Body of pancreas (tissue), 4 donors: ENCODE measurements at regions not wholly inside any gene's neighbourhood (a gene's known extent, or its start where the extent isn't known, plus 50 kb on each side); places are given as distances from the start of the nearest gene placed in this dataset.

Experiments
- ATAC-seq: fragments of 150-250 bp; one replicate; pipeline ENCODE4 v1.9.1; 2016
- DNase-seq, 4 donors: peaks; one replicate each; pipeline ENCODE4 v3.0.0-alpha.2; 2019
- H3K27ac ChIP-seq, 4 donors: fragments of 200-600 bp; sonication (generic); 1 replicate in 3 of 4; 2 replicates in 1 of 4; pipeline versions ENCODE4 v1.5.1 to v1.6.1; 2016 to 2019; ENCODE audit warnings: mild to moderate bottlenecking in 1 of 4, mixed read lengths in 1 of 4, moderate library complexity in 1 of 4
- H3K27me3 ChIP-seq, 2 donors: fragments of 200-600 bp; sonication (generic); one replicate each; pipeline ENCODE4 v1.6.0; 2016; ENCODE audit warnings: mild to moderate bottlenecking in 1 of 2
- H3K36me3 ChIP-seq, 2 donors: fragments of 200-600 bp; sonication (generic); replicated peaks in 1 of 2; 2 replicates each; pipeline ENCODE4 v1.5.1; 2016; ENCODE audit warnings: low read depth in 2 of 2; ENCODE audit not compliant: insufficient read depth in 1 of 2
- H3K4me1 ChIP-seq: fragments of 200-600 bp; sonication (generic); one replicate; pipeline ENCODE4 v1.6.0; 2016
- H3K4me3 ChIP-seq, 2 donors: fragments of 200-600 bp; sonication (generic); 1 replicate in 1 of 2; 2 replicates in 1 of 2; pipeline ENCODE4 v1.5.1; 2016 to 2019
- H3K9me3 ChIP-seq, 3 donors: fragments of 200-600 bp; sonication (generic); 1 replicate in 2 of 3; 2 replicates in 1 of 3; pipeline ENCODE4 v1.5.1; 2016
- POLR2A ChIP-seq, 3 donors: fragments of 450-650 bp; IDR thresholded peaks; one replicate each; pipeline ENCODE4 v1.6.1; 2016; ENCODE audit warnings: antibody characterized with exemption in 3 of 3, mild to moderate bottlenecking in 2 of 3
- WGBS, 2 donors: methylation state at CpG; one replicate each; pipeline ENCODE4 v1.1.5; 2017; 5-methylcytosine and 5-hydroxymethylcytosine counted together
- intact Hi-C: fragments of 100-400 bp; cut with DNase I; formaldehyde crosslinking; loops from one replicate; pipeline ENCODE4 v1.15.1; 2023
- TF ChIP-seq, protein P1 (sequence below), 7 experiments: fragments of 450-650 bp in 4 of 7; fragments of 200-600 bp in 3 of 7; sonication (generic) in 3 of 7; IDR thresholded peaks; one replicate each; pipeline ENCODE4 v1.5.1; 2016 to 2019; ENCODE audit warnings: antibody characterized with exemption in 7 of 7

DNA sequence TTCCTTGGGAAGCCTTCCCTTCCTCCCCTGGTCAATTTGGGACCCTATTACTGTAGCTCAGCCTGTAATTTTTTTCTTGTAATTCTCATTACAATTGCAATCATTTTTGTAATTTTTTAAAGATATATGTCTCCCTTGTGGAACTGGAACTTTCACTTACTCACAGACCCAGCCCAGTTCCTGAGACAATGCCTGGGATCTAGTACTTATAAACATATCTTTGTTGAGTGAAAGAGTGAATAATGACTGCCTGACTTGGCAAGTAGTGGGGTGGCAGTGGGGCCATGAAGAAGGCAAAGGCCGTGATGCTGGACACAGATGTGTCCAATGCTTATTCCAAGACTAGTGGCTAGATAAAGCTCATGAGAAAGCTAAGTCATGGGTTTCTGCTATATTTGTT is 294.5 kb upstream of the LRRN1 start:
- no peaks in the 10 kb centered on the region for H3K27me3 ChIP-seq
- H3K4me1 ChIP-seq: no peaks in the 10 kb centered on the region
- H3K4me3 ChIP-seq: no peak overlapping the region
- no peak for DNase-seq
- intact Hi-C loops: no loop called here
- WGBS, 2 donors: 53 to 72% methylated on average over 1 of the region's 1 CpG
- H3K36me3 ChIP-seq: no peaks in the 10 kb centered on the region
- no peaks in the 10 kb centered on the region for H3K9me3 ChIP-seq
- no peak for TF ChIP-seq POLR2A (IDR thresholded peaks at IDR 0.05)
- TF ChIP-seq, protein P1, sequence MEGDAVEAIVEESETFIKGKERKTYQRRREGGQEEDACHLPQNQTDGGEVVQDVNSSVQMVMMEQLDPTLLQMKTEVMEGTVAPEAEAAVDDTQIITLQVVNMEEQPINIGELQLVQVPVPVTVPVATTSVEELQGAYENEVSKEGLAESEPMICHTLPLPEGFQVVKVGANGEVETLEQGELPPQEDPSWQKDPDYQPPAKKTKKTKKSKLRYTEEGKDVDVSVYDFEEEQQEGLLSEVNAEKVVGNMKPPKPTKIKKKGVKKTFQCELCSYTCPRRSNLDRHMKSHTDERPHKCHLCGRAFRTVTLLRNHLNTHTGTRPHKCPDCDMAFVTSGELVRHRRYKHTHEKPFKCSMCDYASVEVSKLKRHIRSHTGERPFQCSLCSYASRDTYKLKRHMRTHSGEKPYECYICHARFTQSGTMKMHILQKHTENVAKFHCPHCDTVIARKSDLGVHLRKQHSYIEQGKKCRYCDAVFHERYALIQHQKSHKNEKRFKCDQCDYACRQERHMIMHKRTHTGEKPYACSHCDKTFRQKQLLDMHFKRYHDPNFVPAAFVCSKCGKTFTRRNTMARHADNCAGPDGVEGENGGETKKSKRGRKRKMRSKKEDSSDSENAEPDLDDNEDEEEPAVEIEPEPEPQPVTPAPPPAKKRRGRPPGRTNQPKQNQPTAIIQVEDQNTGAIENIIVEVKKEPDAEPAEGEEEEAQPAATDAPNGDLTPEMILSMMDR (IDR thresholded peaks at IDR 0.05): no peak
- ATAC-seq: no peak
- no peak overlapping the region for H3K27ac ChIP-seq

DNA sequence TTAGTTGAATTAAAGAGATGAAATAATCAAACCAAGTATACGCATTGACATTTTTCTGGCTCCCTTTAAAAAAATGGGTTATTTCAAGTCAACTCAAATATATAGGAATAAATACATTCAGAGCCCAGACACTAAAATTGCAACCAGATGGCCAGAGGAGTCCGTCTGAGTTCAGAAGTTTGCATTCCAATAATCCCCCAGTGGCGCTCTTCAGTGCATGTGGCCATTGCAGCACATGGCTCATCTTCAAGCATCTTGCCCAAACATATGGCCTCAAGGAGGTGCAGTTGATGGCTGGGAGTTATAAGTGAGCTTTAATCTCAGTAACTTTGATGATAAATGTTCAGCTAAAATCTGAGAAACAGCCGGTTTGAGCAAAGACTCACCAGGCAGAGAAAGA is 295.8 kb upstream of the LRRN1 start:
- Histone ChIP-seq H3K4me1 (no peaks in the 10 kb centered on the region), H3K27me3 (no peaks in the 10 kb centered on the region), H3K36me3 (no peaks in the 10 kb centered on the region), H3K9me3 (no peaks in the 10 kb centered on the region), H3K27ac (no peak overlapping the region), H3K4me3 (no peak overlapping the region)
- intact Hi-C loops: no loop called here
- no peak for DNase-seq
- no peak for ATAC-seq
- WGBS, 2 donors: 70 to 77% methylated on average over 4 of the region's 4 CpGs
- TF ChIP-seq, protein P1 (IDR thresholded peaks at IDR 0.05): no peak
- no peak for TF ChIP-seq POLR2A (IDR thresholded peaks at IDR 0.05)

DNA sequence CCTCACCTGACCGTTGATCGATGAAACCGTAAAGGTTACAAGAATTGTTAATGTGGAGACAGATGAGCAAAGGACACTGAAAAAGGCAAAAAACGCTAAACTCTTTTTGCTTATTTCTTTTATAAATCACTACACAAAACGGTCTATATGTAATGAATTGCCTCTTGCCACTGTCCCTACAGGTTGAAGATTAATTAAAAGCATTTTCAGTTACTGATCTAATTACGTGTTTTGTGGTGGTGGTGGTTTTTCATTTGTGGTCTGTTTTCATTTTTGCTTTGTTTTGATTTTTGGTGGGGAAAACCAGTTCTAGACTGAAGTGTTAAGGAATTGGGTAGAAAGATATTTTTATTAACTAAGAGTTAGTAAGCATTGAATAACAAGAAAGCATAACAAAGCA is 299.2 kb upstream of the LRRN1 start:
- H3K27ac ChIP-seq: no peak overlapping the region
- TF ChIP-seq, protein P1 (IDR thresholded peaks at IDR 0.05): no peak
- TF ChIP-seq POLR2A (IDR thresholded peaks at IDR 0.05): no peak
- H3K4me3 ChIP-seq: no peak overlapping the region
- intact Hi-C loops: no loop called here
- no peaks in the 10 kb centered on the region for H3K36me3 ChIP-seq
- no peaks in the 10 kb centered on the region for H3K9me3 ChIP-seq
- no peaks in the 10 kb centered on the region for H3K27me3 ChIP-seq
- WGBS, 2 donors: 63 to 73% methylated on average over 6 of the region's 6 CpGs
- no peaks in the 10 kb centered on the region for H3K4me1 ChIP-seq
- DNase-seq: no peak
- ATAC-seq: no peak

DNA sequence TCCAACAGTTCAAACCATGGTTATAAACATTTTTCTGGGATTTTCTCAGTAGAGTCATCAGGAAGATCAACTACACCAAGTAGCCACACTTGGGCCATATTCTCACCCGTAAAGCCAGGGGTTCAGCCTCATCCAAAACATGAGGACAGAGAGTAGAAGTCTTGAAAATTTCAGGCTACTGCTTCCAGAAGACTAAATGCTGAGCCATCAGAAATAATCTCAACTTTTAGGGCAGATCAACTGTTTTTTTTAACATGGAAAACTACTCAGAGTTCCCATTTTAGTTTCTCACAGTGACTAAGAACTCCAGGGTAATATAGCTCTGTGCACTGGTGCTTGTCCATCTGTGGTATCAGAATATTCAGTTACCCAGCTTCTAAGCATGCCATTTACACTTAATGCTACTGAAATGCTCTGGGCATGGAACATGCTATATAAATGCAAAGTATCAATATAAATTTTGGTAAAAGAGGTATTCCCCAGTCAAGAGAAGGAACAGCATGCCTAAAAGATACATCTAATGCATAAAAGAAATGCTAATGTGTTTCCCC is 300.1 kb upstream of the LRRN1 start:
- no peak overlapping the region for H3K27ac ChIP-seq
- DNase-seq (no peak), ATAC-seq (no peak)
- TF ChIP-seq, protein P1 (IDR thresholded peaks at IDR 0.05): no peak
- TF ChIP-seq POLR2A (IDR thresholded peaks at IDR 0.05): no peak
- no peaks in the 10 kb centered on the region for H3K9me3 ChIP-seq
- H3K27me3 ChIP-seq: no peaks in the 10 kb centered on the region
- 54 to 61% methylated on average over 1 of the region's 1 CpG for WGBS, 2 donors
- no peaks in the 10 kb centered on the region for H3K36me3 ChIP-seq
- intact Hi-C loops: no loop called here
- no peak overlapping the region for H3K4me3 ChIP-seq
- no peaks in the 10 kb centered on the region for H3K4me1 ChIP-seq

DNA sequence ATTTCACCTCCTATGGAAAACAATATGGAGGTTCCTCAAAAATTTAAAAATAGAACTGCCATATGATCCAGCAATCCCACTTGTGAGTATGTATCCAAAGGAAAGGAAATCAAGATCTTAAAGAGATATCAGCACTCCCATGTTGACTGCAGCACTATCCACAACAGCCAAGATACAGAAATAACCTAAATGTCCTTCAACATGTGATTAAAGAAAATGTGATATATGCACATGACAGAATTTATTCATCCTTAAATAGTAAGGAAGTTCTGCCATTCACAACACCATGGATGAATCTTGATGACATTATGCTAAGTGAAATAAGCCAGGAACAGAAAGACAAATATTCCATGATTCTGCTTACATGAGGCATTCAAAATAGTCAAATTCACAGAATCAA is 303.6 kb upstream of the LRRN1 start:
- intact Hi-C loops: no loop called here
- H3K4me1 ChIP-seq: no peaks in the 10 kb centered on the region
- H3K36me3 ChIP-seq: no peaks in the 10 kb centered on the region
- H3K27me3 ChIP-seq: no peaks in the 10 kb centered on the region
- no peak for ATAC-seq
- no peaks in the 10 kb centered on the region for H3K9me3 ChIP-seq
- H3K4me3 ChIP-seq: no peak overlapping the region
- DNase-seq: no peak
- no peak overlapping the region for H3K27ac ChIP-seq
- TF ChIP-seq, protein P1 (IDR thresholded peaks at IDR 0.05): no peak
- TF ChIP-seq POLR2A (IDR thresholded peaks at IDR 0.05): no peak
